GM23338 (cell line): ENCODE measurements at regions not wholly inside any gene's neighbourhood (a gene's known extent, or its start where the extent isn't known, plus 50 kb on each side); places are given as distances from the start of the nearest gene placed in this dataset.

Source experiments
- CREB1 ChIP-seq: fragments of 250-450 bp; sonication (Bioruptor Pico); IDR thresholded peaks from 2 replicates; pipeline ENCODE4 v1.5.0; 2020; ENCODE audit warnings: low read depth, mild to moderate bottlenecking, moderate library complexity
- CTCF ChIP-seq, 2 experiments: fragments of 200-600 bp in 1 of 2; sonication (generic) in 1 of 2; conservative IDR thresholded peaks; 2 replicates each; pipeline versions ENCODE4 v1.5.1 to v1.6.1; 2016 to 2017; ENCODE audit warnings: antibody characterized with exemption in 2 of 2, low read depth in 2 of 2, mild to moderate bottlenecking in 2 of 2, moderate library complexity in 1 of 2
- EZH2 ChIP-seq: fragments of 200-600 bp; sonication (generic); IDR thresholded peaks from one replicate; pipeline ENCODE4 v1.8.0; 2017; ENCODE audit warnings: antibody characterized with exemption, mild to moderate bottlenecking, low read depth; ENCODE audit not compliant: unreplicated experiment
- EZH2phosphoT487 ChIP-seq: fragments of 200-600 bp; sonication (generic); IDR thresholded peaks from one replicate; pipeline ENCODE4 v1.8.1; 2018; ENCODE audit warnings: antibody characterized with exemption; ENCODE audit not compliant: unreplicated experiment
- JUNB ChIP-seq: IDR thresholded peaks from one replicate; pipeline ENCODE4 v1.6.1; 2016; ENCODE audit warnings: antibody characterized with exemption; ENCODE audit not compliant: unreplicated experiment
- NANOG ChIP-seq: IDR thresholded peaks from 2 replicates; pipeline ENCODE4 v1.6.1; 2016; ENCODE audit warnings: antibody characterized with exemption, borderline replicate concordance
- POLR2AphosphoS5 ChIP-seq: IDR thresholded peaks from 2 replicates; pipeline ENCODE4 v1.6.1; 2016; ENCODE audit warnings: antibody characterized with exemption, low read depth
- REST ChIP-seq: IDR thresholded peaks from one replicate; pipeline ENCODE4 v1.6.1; 2018; ENCODE audit warnings: antibody characterized with exemption; ENCODE audit not compliant: unreplicated experiment
- ZNF114 ChIP-seq: fragments of 250-450 bp; sonication (Bioruptor Pico); IDR thresholded peaks from 2 replicates; pipeline ENCODE4 v1.5.0; 2020; ENCODE audit warnings: mild to moderate bottlenecking, moderate library complexity
- ZNF331 ChIP-seq: fragments of 250-450 bp; sonication (Bioruptor Pico); IDR thresholded peaks from 2 replicates; pipeline ENCODE4 v1.5.0; 2020; ENCODE audit warnings: low read depth, mild to moderate bottlenecking, moderate library complexity
- TF ChIP-seq, protein P1 (sequence below): IDR thresholded peaks from 2 replicates; pipeline ENCODE4 v1.6.1; 2016; ENCODE audit warnings: antibody characterized with exemption

DNA sequence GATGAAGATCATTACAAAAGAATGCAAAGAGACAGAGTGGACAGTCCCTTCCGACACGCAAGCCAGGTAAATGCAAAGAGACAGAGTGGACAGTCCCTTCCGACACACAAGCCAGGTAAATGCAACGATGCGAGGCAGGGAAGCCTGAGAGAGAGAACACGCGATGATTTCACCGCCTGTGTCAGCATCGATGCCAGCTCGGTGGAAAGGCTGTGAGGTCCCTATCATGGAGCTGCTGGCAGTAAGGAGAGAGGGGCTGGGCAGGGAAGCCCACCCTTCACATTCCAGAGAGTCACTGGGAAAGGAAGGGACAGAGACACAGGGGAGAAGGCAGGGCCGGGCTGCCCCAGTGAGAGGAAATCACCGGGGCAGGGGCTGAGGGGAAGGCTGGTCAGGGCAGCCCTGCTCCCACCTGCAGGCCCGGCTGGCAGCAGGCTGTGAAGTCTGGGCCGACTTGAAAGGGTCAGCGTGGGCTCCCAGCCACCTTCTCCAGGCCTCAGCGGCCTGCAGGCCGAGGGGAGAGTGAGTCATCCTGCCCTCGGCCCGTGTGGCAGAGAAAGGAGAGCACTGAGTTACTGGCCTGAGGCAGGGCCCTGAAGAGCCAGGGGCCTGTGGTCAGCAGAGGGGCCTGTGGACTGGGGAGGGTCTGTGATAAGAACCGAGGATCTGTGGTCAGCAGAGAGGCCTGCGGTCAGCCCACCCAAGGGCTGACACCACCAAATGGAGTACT lies 80.4 kb downstream of the DACT2 start:
- no peak for TF ChIP-seq CTCF (conservative IDR thresholded peaks at IDR 0.05; ENCODE audit: low read depth in 2 of 2)
- no peak for TF ChIP-seq POLR2AphosphoS5
- no peak for TF ChIP-seq EZH2phosphoT487
- no peak for TF ChIP-seq REST
- no peak for TF ChIP-seq EZH2
- TF ChIP-seq JUNB = no peak
- TF ChIP-seq CREB1 = no peak
- no peak for TF ChIP-seq ZNF114 (CRISPR knock-in tag)
- TF ChIP-seq, protein P1, sequence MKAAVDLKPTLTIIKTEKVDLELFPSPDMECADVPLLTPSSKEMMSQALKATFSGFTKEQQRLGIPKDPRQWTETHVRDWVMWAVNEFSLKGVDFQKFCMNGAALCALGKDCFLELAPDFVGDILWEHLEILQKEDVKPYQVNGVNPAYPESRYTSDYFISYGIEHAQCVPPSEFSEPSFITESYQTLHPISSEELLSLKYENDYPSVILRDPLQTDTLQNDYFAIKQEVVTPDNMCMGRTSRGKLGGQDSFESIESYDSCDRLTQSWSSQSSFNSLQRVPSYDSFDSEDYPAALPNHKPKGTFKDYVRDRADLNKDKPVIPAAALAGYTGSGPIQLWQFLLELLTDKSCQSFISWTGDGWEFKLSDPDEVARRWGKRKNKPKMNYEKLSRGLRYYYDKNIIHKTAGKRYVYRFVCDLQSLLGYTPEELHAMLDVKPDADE = no peak
- no peak for TF ChIP-seq ZNF331 (CRISPR knock-in tag)
- TF ChIP-seq NANOG = no peak
